RPMI7951 (cell line): ENCODE measurements at regions not wholly inside any gene's neighbourhood (a gene's known extent, or its start where the extent isn't known, plus 50 kb on each side); places are given as distances from the start of the nearest gene placed in this dataset.

Source experiments
- DNase-seq: peaks from one replicate; pipeline ENCODE4 v3.0.0-alpha.2; 2012; ENCODE audit warnings: low read depth

DNA sequence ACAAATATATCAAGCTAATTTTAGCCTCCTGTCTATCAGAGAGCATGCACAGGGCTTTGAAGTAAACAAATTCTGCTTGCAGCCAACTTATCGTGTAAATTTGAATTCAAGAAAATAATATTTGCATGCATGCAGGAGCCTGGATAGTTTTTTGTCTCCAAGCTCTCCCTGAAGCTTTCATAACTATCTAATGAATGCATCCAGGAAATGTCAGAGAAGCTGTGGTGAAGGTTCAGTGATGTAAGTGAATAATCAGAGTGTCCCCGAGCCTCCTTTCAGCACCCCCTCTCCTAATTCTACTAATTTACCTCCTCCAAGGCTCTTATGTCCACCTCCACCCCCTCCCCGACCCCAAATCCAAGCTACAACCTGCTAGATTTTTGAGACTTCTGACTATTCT is 172.0 kb upstream of the ZNF32 start:
- no peak for DNase-seq

DNA sequence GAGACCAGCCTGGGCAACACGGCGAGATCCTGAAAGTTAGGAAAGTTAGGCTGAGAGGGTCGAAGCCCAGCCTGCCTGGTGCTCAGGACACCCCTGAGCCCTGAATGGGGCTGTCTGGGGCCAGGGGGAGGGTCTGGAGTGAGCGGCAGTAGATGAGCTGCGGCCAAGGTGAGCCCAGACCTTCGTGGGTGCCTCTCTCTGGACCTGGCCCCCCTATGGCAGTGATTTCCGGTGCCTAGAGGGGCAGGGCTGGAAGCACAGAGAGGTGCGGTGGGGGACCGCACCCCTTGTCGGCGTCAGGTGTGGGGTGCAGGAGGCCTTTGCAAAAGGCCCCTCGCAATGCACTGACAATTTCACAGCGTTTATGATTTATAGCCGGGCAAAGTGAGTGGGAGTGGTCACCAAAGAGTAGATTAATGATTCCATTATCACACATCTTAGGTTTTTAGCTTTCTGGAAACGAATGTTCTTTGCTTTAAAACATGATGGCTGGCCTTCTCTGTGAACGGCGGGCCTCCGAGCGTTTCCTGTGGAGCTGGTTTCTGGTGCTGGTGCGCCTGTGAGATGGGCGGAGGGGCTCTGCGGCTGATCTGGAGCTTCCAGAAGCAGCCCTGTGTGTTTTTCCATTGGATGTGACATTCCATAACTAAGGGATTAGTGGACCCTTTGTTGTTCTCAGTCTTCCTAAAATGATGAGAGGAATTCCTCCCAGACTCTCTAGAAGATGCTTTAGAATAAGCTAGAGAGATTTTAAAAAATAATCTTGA is 171.0 kb upstream of the ZNF32 start:
- DNase-seq: no peak

GRCh38 chr10:43818687-43819086 is 170.0 kb upstream of the ZNF32 start:
- DNase-seq: no peak

GRCh38 chr10:43817368-43817767 is 168.7 kb upstream of the ZNF32 start:
- DNase-seq: peak; percentile 26

GRCh38 chr10:43816351-43817321 is 168.0 kb upstream of the ZNF32 start:
- peak; percentile 91 for DNase-seq

- no peak for DNase-seq
These were observed 166.7 kb upstream of the ZNF32 start for GRCh38 chr10:43815181-43815885.

GRCh38 chr10:43814663-43815062 is 166.0 kb upstream of the ZNF32 start:
- DNase-seq: no peak

DNA sequence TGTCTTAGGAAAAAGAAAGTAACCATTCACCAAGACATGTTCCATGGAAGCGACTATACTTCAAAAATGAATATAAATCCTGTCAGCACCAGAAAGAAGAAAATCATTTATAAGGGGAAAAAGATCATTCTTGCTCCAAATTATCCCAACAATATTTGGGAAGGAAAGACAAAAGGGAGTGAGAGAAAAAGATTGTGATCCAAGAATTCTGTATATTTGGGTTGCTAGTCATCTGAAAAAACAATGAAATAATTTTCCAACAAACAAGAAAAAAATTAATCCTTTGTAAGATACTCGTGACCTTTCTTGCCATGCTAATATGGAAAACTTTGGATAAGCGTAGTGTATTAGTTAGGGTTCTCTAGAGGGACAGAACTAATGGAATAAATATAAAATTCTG is 163.2 kb upstream of the ZNF32 start:
- no peak for DNase-seq

GRCh38 chr10:43809211-43809930 is 160.7 kb upstream of the ZNF32 start:
- peak; percentile 95 for DNase-seq

DNA sequence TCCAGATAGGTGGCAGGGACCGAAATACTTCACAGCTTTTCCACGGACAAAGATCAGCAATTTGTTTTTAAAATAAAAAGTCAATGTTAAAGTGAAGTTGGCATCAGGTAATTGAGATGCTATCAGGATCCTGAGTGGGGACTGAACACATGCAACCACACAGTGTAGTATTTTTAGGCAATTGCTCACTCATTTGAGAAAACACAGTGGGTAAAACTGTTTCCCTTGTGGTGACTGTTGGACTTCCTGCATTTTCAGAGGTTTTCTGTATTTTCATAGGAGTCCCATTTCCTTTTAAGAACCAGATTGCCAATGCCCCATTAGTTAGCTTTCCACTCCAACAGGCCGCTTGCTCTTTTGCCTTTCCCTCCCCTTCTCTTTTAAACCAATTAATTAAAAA is 159.5 kb upstream of the ZNF32 start:
- DNase-seq: peak; percentile 72

DNA sequence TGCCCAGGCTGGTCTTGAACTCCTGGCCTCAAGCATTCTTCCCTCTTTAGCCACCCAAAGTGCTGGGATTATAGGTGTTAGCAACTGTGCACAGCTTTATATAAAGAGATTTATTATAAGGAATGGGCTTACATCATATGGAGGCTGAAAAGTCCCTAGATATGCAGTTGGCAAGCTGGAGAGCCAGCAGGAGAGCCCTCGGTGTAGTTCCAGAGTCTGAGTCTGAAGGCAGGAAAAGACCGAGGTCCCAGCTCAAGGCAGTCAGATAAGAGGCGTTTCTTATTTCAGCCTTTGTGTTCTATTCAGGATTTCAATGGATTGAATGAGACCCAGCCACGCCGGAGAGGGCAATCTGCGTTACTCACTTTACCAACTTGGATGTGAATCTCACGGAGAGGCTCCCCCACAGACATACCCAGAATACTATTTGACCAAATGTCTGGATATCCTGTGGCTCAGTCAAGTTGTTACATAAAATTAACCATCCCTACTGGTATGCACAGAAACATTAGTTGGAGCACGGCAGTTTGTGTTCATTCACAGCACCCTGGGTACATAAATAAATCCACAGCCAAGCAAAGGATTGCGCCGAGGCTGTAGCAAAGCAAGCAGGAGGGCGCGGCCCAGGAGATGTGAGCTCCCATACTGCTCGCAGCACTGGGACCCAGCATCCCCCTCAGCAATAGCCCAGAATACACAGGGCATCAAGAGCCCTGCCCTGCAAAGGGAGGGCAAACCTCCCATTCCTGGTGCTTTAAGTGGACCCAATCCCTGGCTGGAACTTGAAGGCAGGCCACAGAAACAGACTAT is 158.4 kb upstream of the ZNF32 start:
- peak; percentile 58 for DNase-seq

- no peak for DNase-seq
These were observed 155.1 kb upstream of the ZNF32 start for GRCh38 chr10:43803791-43804190.

DNA sequence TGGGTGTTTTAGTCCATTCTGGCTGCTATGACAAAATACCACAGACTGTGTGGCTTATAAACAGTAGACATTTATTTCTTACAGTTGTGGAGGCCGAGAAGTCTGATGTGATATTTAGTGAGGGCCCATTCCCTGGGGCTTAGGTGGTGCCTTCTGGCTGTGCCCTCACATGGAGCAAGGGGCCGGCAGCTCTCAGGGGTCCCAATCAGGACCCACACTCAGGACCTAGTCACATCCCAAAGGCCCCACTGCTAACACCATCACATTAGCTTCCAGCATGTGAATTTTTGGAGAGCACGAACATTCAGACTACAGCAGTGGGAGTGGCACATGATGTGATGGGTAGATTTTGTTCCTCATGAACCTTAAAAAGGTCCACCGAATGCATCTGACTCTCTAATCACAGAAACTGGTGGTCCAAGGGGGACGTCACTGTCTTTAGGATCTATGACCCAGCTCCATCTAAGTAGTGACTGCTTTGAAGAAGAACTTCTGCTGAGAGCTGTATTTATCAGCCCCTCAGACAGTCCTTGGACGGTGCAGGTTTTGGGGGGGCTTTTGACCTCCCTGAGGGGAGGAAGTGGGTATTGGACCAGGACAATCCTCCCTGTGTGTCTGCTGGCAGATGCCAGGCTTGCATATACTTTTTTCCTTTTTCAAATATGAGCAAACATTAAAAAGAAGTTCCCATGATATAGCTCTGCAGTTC is 154.5 kb upstream of the ZNF32 start:
- DNase-seq: no peak

- no peak for DNase-seq
These were observed 152.9 kb upstream of the ZNF32 start for GRCh38 chr10:43801626-43802025.

- no peak for DNase-seq
These were observed 152.5 kb upstream of the ZNF32 start for GRCh38 chr10:43801140-43801539.

- no peak for DNase-seq
These were observed 148.1 kb upstream of the ZNF32 start for GRCh38 chr10:43796781-43797180.

- DNase-seq: no peak
These were observed 147.0 kb upstream of the ZNF32 start for GRCh38 chr10:43795639-43796038.

GRCh38 chr10:43795093-43795492 is 146.4 kb upstream of the ZNF32 start:
- DNase-seq: no peak

DNA sequence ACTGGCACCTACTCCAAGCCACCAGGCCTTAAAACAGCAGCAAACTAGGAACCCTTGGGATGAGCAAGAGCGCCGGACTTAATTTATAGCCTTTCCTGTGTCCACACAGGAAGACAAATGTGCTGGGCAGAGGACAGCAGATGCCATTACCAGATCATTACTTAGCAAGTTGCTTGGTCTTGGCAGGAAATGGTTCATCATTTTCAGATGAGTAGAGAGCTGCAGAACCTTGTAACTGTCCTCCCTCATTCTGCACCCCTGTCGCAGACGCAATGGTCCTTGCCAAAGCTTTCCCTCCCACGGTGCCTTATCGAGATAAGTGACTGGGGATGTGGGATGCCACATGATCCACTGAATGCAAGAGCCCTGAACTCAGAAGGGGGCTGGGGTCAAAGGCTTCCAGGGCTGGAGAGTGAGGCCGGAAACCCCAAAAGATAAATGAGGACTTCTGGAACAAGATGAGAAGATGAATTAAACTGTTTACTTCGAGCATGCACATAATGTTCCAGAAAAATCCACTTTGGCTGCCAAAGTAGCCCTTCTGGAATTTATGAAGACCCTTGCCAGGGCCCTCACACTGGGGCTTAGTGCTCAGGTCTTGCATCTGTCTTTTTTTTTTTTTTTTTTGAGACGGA is 145.6 kb upstream of the ZNF32 start:
- DNase-seq: peak; percentile 63

DNA sequence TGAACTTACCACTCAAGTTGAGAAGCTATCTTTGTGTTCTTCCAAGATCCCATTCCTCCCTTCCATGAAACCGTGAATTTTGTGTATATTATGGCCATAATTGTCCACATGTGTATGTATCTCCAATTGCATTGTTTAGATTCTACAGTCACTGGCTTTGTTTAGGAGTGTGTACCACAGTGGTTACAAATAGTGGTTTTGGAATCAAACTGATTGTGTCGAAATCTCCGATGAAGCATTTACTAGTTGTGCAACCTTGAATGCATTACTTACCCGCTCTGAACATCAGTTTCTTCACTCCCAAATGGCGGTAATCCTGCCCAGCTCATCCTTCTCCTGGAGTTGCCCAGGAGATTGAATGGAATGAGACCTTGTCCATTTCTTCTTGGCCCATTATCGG is 145.0 kb upstream of the ZNF32 start:
- peak; percentile 58 for DNase-seq
